ENCODE measurements at regions not wholly inside any gene's neighbourhood (a gene's known extent, or its start where the extent isn't known, plus 50 kb on each side); places are given as distances from the start of the nearest gene placed in this dataset.
"Not testable (repeated sequence)": the region's sequence is repeated elsewhere in the genome, so short reads cannot be mapped to it uniquely, and the experiment has no call there.

- H3K56ac ChIP-seq (ENCODE audit: extremely low read depth, insufficient read depth, low read length); H2AFZ ChIP-seq (replicated peaks; ENCODE audit: low read length, poor library complexity); H3K4me1 ChIP-seq (ENCODE audit: control insufficient read depth, insufficient read depth, low read length); intact Hi-C loops (cut with micrococcal nuclease); ATAC-seq (ENCODE audit: low read depth); H4K5ac ChIP-seq (ENCODE audit: low read depth, low read length); H3K14ac ChIP-seq (replicated peaks; ENCODE audit: low read depth, low read length); H2AK9ac ChIP-seq (replicated peaks; ENCODE audit: low read depth, low read length, poor library complexity); H3K9me1 ChIP-seq (ENCODE audit: insufficient read depth, low read length); H3K4ac ChIP-seq (ENCODE audit: low read depth, low read length); DNase-seq; in situ Hi-C loops (cut with MboI; ENCODE audit: low sequenced_read_pairs); H3K79me1 ChIP-seq (ENCODE audit: low read depth in 1 of 2, low read length in 2 of 2); H2AK5ac ChIP-seq (ENCODE audit: low read depth, low read length); H4K8ac ChIP-seq (ENCODE audit: low read depth in 2 of 2, low read length in 2 of 2); H2BK15ac ChIP-seq (ENCODE audit: low read depth, low read length); H2BK20ac ChIP-seq (ENCODE audit: low read depth, low read length); H4K91ac ChIP-seq (ENCODE audit: insufficient read depth, low read depth, low read length); H2BK5ac ChIP-seq (ENCODE audit: low read depth, low read length, poor library complexity, severe bottlenecking); H3K4me3 ChIP-seq (ENCODE audit: insufficient read depth, low read depth, low read length); H3K36me3 ChIP-seq (ENCODE audit: control insufficient read depth, insufficient read depth, low read length); H3K18ac ChIP-seq (ENCODE audit: low read depth, low read length); H2BK120ac ChIP-seq (ENCODE audit: low read depth, low read length); CTCF ChIA-PET; dilution Hi-C loops (cut with HindIII; ENCODE audit: low sequenced_read_pairs, unreplicated experiment); H4K20me1 ChIP-seq (ENCODE audit: insufficient read depth, low read length); H3K9me3 ChIP-seq (ENCODE audit: control insufficient read depth, insufficient read depth, low read length); H3K9ac ChIP-seq (ENCODE audit: low read depth, low read length); BruUV-seq (replicated peaks); H3K4me2 ChIP-seq (ENCODE audit: low read depth, low read length); H3K27me3 ChIP-seq (ENCODE audit: control insufficient read depth, insufficient read depth, low read length); POLR2A ChIA-PET (ENCODE audit: unreplicated experiment); H3K27ac ChIP-seq (ENCODE audit: insufficient read depth, low read length); H3K23ac ChIP-seq (ENCODE audit: low read depth, low read length): not testable (repeated sequence)
- WGBS, 2 experiments (ENCODE audit: extremely low coverage in 2 of 2, insufficient read length in 1 of 2): no CpG with 5 or more reads among the region's 12 CpGs
Measured at GRCh38 chr2:125353542-125353941, 1302.4 kb upstream of the GYPC start.

Data from IMR-90 (cell line).